K562 (cell line): ENCODE measurements at regions not wholly inside any gene's neighbourhood (a gene's known extent, or its start where the extent isn't known, plus 50 kb on each side); places are given as distances from the start of the nearest gene placed in this dataset.

Experiments
- ATAC-seq: fragments of 200-7000 bp; cut with Tn5 transposase; 3 replicates; pipeline ENCODE4 v1.9.1; 2020; ENCODE audit warnings: moderate library complexity
- BruUV-seq: library from RNA; stranded (reverse); fragments of 400-500 nt; replicated peaks from 2 replicates; lab custom pipeline; 2021; lab: Mats Ljungman, UMichigan
- CTCF ChIA-PET: fragments of 300-600 bp; formaldehyde crosslinking; extraction: SDS; loops from one replicate; lab custom pipeline; 2021; ENCODE audit warnings: low intra/inter-chr PET ratio; lab: Yijun Ruan, JAX
- POLR2A ChIA-PET: fragments of 300-600, 350-650 bp; sonication (Branson Sonifier 250); formaldehyde crosslinking; extraction: SDS; loops from one replicate; lab custom pipeline; 2021; ENCODE audit warnings: antibody characterized with exemption, inconsistent platforms; lab: Yijun Ruan, JAX
- DNase-seq, 4 experiments: peaks; one replicate each; pipeline versions ENCODE4 v3.0.0 to v3.0.0-alpha.2; 2011 to 2018; ENCODE audit warnings: low spot score in 3 of 4, mixed read lengths in 3 of 4; ENCODE audit errors: extremely low read depth in 1 of 4
- FAIRE-seq: peaks from 2 replicates; lab custom pipeline; 2011; peaks lifted over from hg19 to GRCh38; lab: Jason Lieb, UNC
- H2AFZ ChIP-seq: 2 replicates; pipeline ENCODE4 v1.6.0; 2011; ENCODE audit warnings: low read depth, low read length, control low read depth, inconsistent platforms
- H3K27ac ChIP-seq: fragments of 200-600 bp; 3 replicates; pipeline ENCODE4 v1.8.0; 2011; ENCODE audit warnings: low read depth, mild to moderate bottlenecking, control low read depth, inconsistent platforms, low read length, moderate library complexity, mixed read lengths; ENCODE audit errors: extremely low read depth
- H3K27me3 ChIP-seq, 2 experiments: fragments of 300-600 bp in 1 of 2; 2 replicates in 1 of 2; 3 replicates in 1 of 2; pipeline versions ENCODE4 v1.6.0 to v1.8.0; 2011; ENCODE audit warnings: inconsistent platforms in 2 of 2, low read length in 2 of 2, mild to moderate bottlenecking in 1 of 2, mixed read lengths in 1 of 2, moderate library complexity in 1 of 2; ENCODE audit not compliant: control insufficient read depth in 2 of 2, insufficient read depth in 2 of 2
- H3K36me3 ChIP-seq: fragments of 300-600 bp; 3 replicates; pipeline ENCODE4 v1.8.0; 2011; ENCODE audit warnings: mild to moderate bottlenecking, low read length, inconsistent platforms; ENCODE audit not compliant: control insufficient read depth, insufficient read depth
- H3K4me1 ChIP-seq, 2 experiments: fragments of 200-600 bp in 1 of 2; replicated peaks in 1 of 2; 2 replicates in 1 of 2; 3 replicates in 1 of 2; pipeline versions ENCODE4 v1.5.1 to v1.8.0; 2011; ENCODE audit warnings: inconsistent platforms in 2 of 2, low read length in 2 of 2, mild to moderate bottlenecking in 1 of 2, mixed read lengths in 1 of 2, moderate library complexity in 1 of 2; ENCODE audit not compliant: control insufficient read depth in 2 of 2, insufficient read depth in 2 of 2
- H3K4me2 ChIP-seq: 2 replicates; pipeline ENCODE4 v1.6.1; 2011; ENCODE audit warnings: low read length, control low read depth, inconsistent platforms, mixed read lengths; ENCODE audit not compliant: insufficient read depth
- H3K4me3 ChIP-seq: fragments of 200-600 bp; sonication (generic), shearing (Covaris generic); 2 replicates; pipeline ENCODE4 v1.5.1; 2016; ENCODE audit warnings: control low read depth, inconsistent platforms
- H3K79me2 ChIP-seq: fragments of 200-600 bp; 3 replicates; pipeline ENCODE4 v1.8.0; 2011; ENCODE audit warnings: low read length, inconsistent platforms; ENCODE audit not compliant: control insufficient read depth, insufficient read depth
- H3K9ac ChIP-seq, 2 experiments: 2 replicates each; pipeline versions ENCODE4 v1.6.0 to v1.6.1; 2011; ENCODE audit warnings: low read depth in 2 of 2, low read length in 2 of 2, control low read depth in 1 of 2, inconsistent platforms in 1 of 2, mild to moderate bottlenecking in 1 of 2, mixed read lengths in 1 of 2; ENCODE audit not compliant: insufficient read depth in 1 of 2
- H3K9me1 ChIP-seq: one replicate; pipeline ENCODE4 v1.6.0; 2011; ENCODE audit warnings: inconsistent platforms, mild to moderate bottlenecking, low read length, moderate library complexity; ENCODE audit not compliant: control insufficient read depth, insufficient read depth
- H3K9me3 ChIP-seq: replicated peaks from 2 replicates; pipeline ENCODE4 v1.5.1; 2011; ENCODE audit warnings: low read depth, low read length, inconsistent platforms; ENCODE audit not compliant: control insufficient read depth, insufficient read depth
- H4K20me1 ChIP-seq: replicated peaks from 2 replicates; pipeline ENCODE4 v1.6.1; 2011; ENCODE audit warnings: low read length, inconsistent platforms, mixed read lengths; ENCODE audit not compliant: control insufficient read depth, insufficient read depth
- CBFA2T3 ChIP-seq: fragments of 450-650 bp; IDR thresholded peaks from 2 replicates; pipeline ENCODE4 v1.6.1; 2017
- ELF2 ChIP-seq: fragments of 250-450 bp; sonication (Bioruptor Pico); IDR thresholded peaks from 2 replicates; pipeline ENCODE4 v1.5.0; 2021; ENCODE audit warnings: mild to moderate bottlenecking
- ETS2 ChIP-seq: IDR thresholded peaks from 2 replicates; pipeline ENCODE4 v1.6.1; 2016; ENCODE audit warnings: borderline replicate concordance, missing genetic modification characterization, mild to moderate bottlenecking, moderate library complexity, missing compliant biosample characterization; ENCODE audit not compliant: poor library complexity, severe bottlenecking
- GATAD2B ChIP-seq: fragments of 450-650 bp; IDR thresholded peaks from 2 replicates; pipeline ENCODE4 v1.6.1; 2017; ENCODE audit warnings: mild to moderate bottlenecking, borderline replicate concordance
- HDAC2 ChIP-seq: fragments of 450-650 bp; IDR thresholded peaks from 2 replicates; pipeline ENCODE4 v1.6.1; 2016; ENCODE audit warnings: mild to moderate bottlenecking
- HDAC8 ChIP-seq: fragments of 450-650 bp; IDR thresholded peaks from 2 replicates; pipeline ENCODE4 v1.6.1; 2016; ENCODE audit warnings: mild to moderate bottlenecking, missing genetic modification characterization, moderate library complexity, missing compliant biosample characterization
- HIVEP1 ChIP-seq: fragments of 250-450 bp; sonication (Bioruptor Pico); IDR thresholded peaks from 2 replicates; pipeline ENCODE4 v1.4.0; 2020; ENCODE audit warnings: mild to moderate bottlenecking
- NR2F6 ChIP-seq: fragments of 450-650 bp; formaldehyde crosslinking; IDR thresholded peaks from 2 replicates; pipeline ENCODE4 v1.4.0; 2020; ENCODE audit warnings: mild to moderate bottlenecking
- PURB ChIP-seq: sonication (generic); formaldehyde crosslinking; IDR thresholded peaks from 2 replicates; pipeline ENCODE4 v1.9.0; 2021; ENCODE audit warnings: low read depth, mild to moderate bottlenecking, missing genetic modification reagents
- RB1 ChIP-seq: fragments of 450-650 bp; IDR thresholded peaks from 2 replicates; pipeline ENCODE4 v1.6.1; 2017; ENCODE audit warnings: low read depth, mild to moderate bottlenecking
- RBM39 ChIP-seq: fragments of 200-400 bp; formaldehyde crosslinking; optimal IDR thresholded peaks from 2 replicates; pipeline ENCODE3; 2018; ENCODE audit warnings: low read depth, low read length
- SETDB1 ChIP-seq: IDR thresholded peaks from one replicate; pipeline ENCODE4 v1.6.1; 2012; ENCODE audit warnings: low read length, control low read depth, inconsistent platforms
- TRIM24 ChIP-seq, 2 experiments: fragments of 450-650 bp; IDR thresholded peaks; 2 replicates each; pipeline ENCODE4 v1.6.1; 2016
- ZNF232 ChIP-seq: sonication (generic); formaldehyde crosslinking; IDR thresholded peaks from 2 replicates; pipeline ENCODE4 v1.8.0; 2022; ENCODE audit warnings: mild to moderate bottlenecking, missing genetic modification reagents
- WGBS: fragments of 100-300 bp; shearing (Covaris generic); methylation state at CpG from one replicate; pipeline ENCODE4 v1.1.6; 2016; ENCODE audit warnings: low coverage, mixed read lengths; ENCODE audit not compliant: insufficient coverage; ENCODE audit errors: missing lambda C conversion rate; 5-methylcytosine and 5-hydroxymethylcytosine counted together
- in situ Hi-C: fragments of 300-500 bp; cut with MboI; formaldehyde crosslinking; loops from 4 replicates; pipeline ENCODE4 v1.15.0; 2018; ENCODE audit warnings: inconsistent platforms, mixed read lengths
- intact Hi-C: fragments of 100-400 bp; cut with micrococcal nuclease; formaldehyde crosslinking; loops from 2 replicates; pipeline ENCODE4 v1.14.2; 2022
- TF ChIP-seq, protein P1 (sequence below): sonication (generic); formaldehyde crosslinking; IDR thresholded peaks from 2 replicates; pipeline ENCODE4 v1.8.1; 2023; ENCODE audit warnings: mild to moderate bottlenecking, missing genetic modification reagents

- intact Hi-C loops: no loop called here
- Histone ChIP-seq H3K27ac (no peak overlapping the region), H3K36me3 (no peaks in the 10 kb centered on the region), H3K4me2 (no peak overlapping the region), H4K20me1 (no peaks in the 10 kb centered on the region), H3K4me3 (no peak overlapping the region), H2AFZ (no peak overlapping the region), H3K9ac (no peak overlapping the region), H3K9me1 (no peaks in the 10 kb centered on the region), H3K4me1 (no peaks in the 10 kb centered on the region), H3K9me3 (no peaks in the 10 kb centered on the region), H3K79me2 (no peaks in the 10 kb centered on the region), H3K27me3 (no peaks in the 10 kb centered on the region)
- in situ Hi-C loops: no loop called here
- CTCF ChIA-PET: no interaction called here
- FAIRE-seq (no peak), ATAC-seq (no peak), DNase-seq (no peak)
- no TSS peak for BruUV-seq
- TF ChIP-seq NR2F6 (CRISPR knock-in tag): no peak
- no peak for TF ChIP-seq ZNF232 (CRISPR knock-in tag)
- TF ChIP-seq ETS2 (tag): no peak
- no peak for TF ChIP-seq TRIM24 (IDR thresholded peaks at IDR 0.05)
- WGBS: 0% methylated on average over 1 of the region's 1 CpG
- POLR2A ChIA-PET: no interaction called here
Observed at GRCh38 chr2:167484875-167485274, 596.6 kb downstream of the XIRP2 start.

DNA sequence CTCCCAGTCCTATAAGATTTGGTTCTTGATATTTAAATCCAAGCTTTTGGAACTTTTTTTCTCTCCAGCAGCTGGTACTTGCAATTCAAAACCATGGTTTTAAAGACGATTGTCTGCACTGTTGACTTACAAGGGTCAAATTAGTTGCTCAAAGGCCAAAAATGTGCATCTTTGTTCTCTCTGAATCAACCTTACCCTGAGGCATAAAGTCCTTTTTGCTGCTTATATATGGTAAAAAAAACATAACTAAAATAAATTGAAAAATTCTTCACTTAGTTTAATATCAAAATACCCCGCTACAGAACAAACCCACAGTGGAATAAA is 592.7 kb downstream of the XIRP2 start:
- no peak overlapping the region for H3K9ac ChIP-seq
- H3K4me1 ChIP-seq: no peaks in the 10 kb centered on the region
- no peaks in the 10 kb centered on the region for H3K9me3 ChIP-seq
- WGBS: 4% methylated on average over 2 of the region's 2 CpGs
- ChIA-PET CTCF (no interaction called here), POLR2A (no interaction called here)
- FAIRE-seq (no peak), DNase-seq (no peak), ATAC-seq (no peak)
- no peak overlapping the region for H3K4me3 ChIP-seq
- no peaks in the 10 kb centered on the region for H3K9me1 ChIP-seq
- no TSS peak for BruUV-seq
- H4K20me1 ChIP-seq: no peaks in the 10 kb centered on the region
- H3K36me3 ChIP-seq: no peaks in the 10 kb centered on the region
- TF ChIP-seq PURB (CRISPR knock-in tag) (no peak), HDAC8 (tag) (no peak), HDAC2 (no peak), RB1 (no peak), RBM39 (no peak), GATAD2B (no peak), ELF2 (CRISPR knock-in tag) (no peak), CBFA2T3 (no peak), SETDB1 (no peak), HIVEP1 (no peak)
- TF ChIP-seq, protein P1, sequence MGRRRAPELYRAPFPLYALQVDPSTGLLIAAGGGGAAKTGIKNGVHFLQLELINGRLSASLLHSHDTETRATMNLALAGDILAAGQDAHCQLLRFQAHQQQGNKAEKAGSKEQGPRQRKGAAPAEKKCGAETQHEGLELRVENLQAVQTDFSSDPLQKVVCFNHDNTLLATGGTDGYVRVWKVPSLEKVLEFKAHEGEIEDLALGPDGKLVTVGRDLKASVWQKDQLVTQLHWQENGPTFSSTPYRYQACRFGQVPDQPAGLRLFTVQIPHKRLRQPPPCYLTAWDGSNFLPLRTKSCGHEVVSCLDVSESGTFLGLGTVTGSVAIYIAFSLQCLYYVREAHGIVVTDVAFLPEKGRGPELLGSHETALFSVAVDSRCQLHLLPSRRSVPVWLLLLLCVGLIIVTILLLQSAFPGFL (CRISPR knock-in tag): no peak
- H3K4me2 ChIP-seq: no peak overlapping the region
- no peak overlapping the region for H3K27ac ChIP-seq
- H3K27me3 ChIP-seq: no peaks in the 10 kb centered on the region
- no peak overlapping the region for H2AFZ ChIP-seq
- in situ Hi-C loops: no loop called here
- H3K79me2 ChIP-seq: no peaks in the 10 kb centered on the region
- intact Hi-C loops: no loop called here
